IMR-90 (cell line): ENCODE measurements at regions not wholly inside any gene's neighbourhood (a gene's known extent, or its start where the extent isn't known, plus 50 kb on each side); places are given as distances from the start of the nearest gene placed in this dataset.

Source experiments
- ATAC-seq: fragments of 200-7000 bp; cut with Tn5 transposase; 2 replicates; pipeline ENCODE4 v1.9.1; 2020; ENCODE audit warnings: low read depth, mild to moderate bottlenecking, moderate library complexity
- BruUV-seq: library from RNA; stranded (reverse); fragments of 400-500 nt; replicated peaks from 2 replicates; lab custom pipeline; 2021; lab: Mats Ljungman, UMichigan
- CTCF ChIA-PET: fragments of 300-600 bp; formaldehyde crosslinking; extraction: SDS; loops from one replicate; lab custom pipeline; 2021; ENCODE audit warnings: antibody characterized with exemption; lab: Yijun Ruan, JAX
- POLR2A ChIA-PET: fragments of 300-600 bp; sonication (Branson Sonifier 250); formaldehyde crosslinking; loops from one replicate; lab custom pipeline; 2022; ENCODE audit warnings: antibody characterized with exemption; ENCODE audit not compliant: unreplicated experiment; lab: Charles Lee
- DNase-seq: peaks from one replicate; pipeline ENCODE4 v3.0.0; 2013
- H2AFZ ChIP-seq: replicated peaks from 2 replicates; pipeline ENCODE3; 2013; ENCODE audit warnings: low read length, mild to moderate bottlenecking; ENCODE audit not compliant: poor library complexity
- H2AK5ac ChIP-seq: 2 replicates; pipeline ENCODE4 v1.6.1; 2013; ENCODE audit warnings: low read depth, low read length, inconsistent platforms
- H2AK9ac ChIP-seq: replicated peaks from 2 replicates; pipeline ENCODE3; 2013; ENCODE audit warnings: mild to moderate bottlenecking, low read depth, low read length, moderate library complexity; ENCODE audit not compliant: poor library complexity
- H2BK120ac ChIP-seq: 2 replicates; pipeline ENCODE4 v1.6.1; 2013; ENCODE audit warnings: low read depth, low read length, inconsistent platforms
- H2BK15ac ChIP-seq: 3 replicates; pipeline ENCODE4 v1.6.1; 2013; ENCODE audit warnings: low read depth, low read length, inconsistent platforms
- H2BK20ac ChIP-seq: 2 replicates; pipeline ENCODE4 v1.6.1; 2013; ENCODE audit warnings: low read depth, mild to moderate bottlenecking, inconsistent platforms, low read length, moderate library complexity
- H2BK5ac ChIP-seq: 2 replicates; pipeline ENCODE4 v1.6.1; 2013; ENCODE audit warnings: mild to moderate bottlenecking, low read depth, low read length, inconsistent platforms; ENCODE audit not compliant: poor library complexity, severe bottlenecking
- H3K14ac ChIP-seq: replicated peaks from 2 replicates; pipeline ENCODE4 v1.6.1; 2013; ENCODE audit warnings: low read depth, low read length, inconsistent platforms
- H3K18ac ChIP-seq: 2 replicates; pipeline ENCODE4 v1.6.1; 2013; ENCODE audit warnings: low read depth, low read length, control low read depth
- H3K23ac ChIP-seq: 2 replicates; pipeline ENCODE4 v1.6.1; 2013; ENCODE audit warnings: low read depth, low read length, inconsistent platforms
- H3K27ac ChIP-seq: 2 replicates; pipeline ENCODE4 v1.5.1; 2013; ENCODE audit warnings: mild to moderate bottlenecking, control low read depth, low read length; ENCODE audit not compliant: insufficient read depth
- H3K27me3 ChIP-seq: 2 replicates; pipeline ENCODE4 v1.6.1; 2013; ENCODE audit warnings: low read length; ENCODE audit not compliant: control insufficient read depth, insufficient read depth
- H3K36me3 ChIP-seq: 2 replicates; pipeline ENCODE4 v1.6.1; 2013; ENCODE audit warnings: low read length, mixed read lengths; ENCODE audit not compliant: control insufficient read depth, insufficient read depth
- H3K4ac ChIP-seq: 2 replicates; pipeline ENCODE4 v1.6.1; 2013; ENCODE audit warnings: low read depth, low read length, inconsistent platforms
- H3K4me1 ChIP-seq: 2 replicates; pipeline ENCODE4 v1.6.1; 2013; ENCODE audit warnings: low read length, mixed read lengths; ENCODE audit not compliant: control insufficient read depth, insufficient read depth
- H3K4me2 ChIP-seq: 2 replicates; pipeline ENCODE4 v1.6.1; 2013; ENCODE audit warnings: low read depth, mild to moderate bottlenecking, control low read depth, low read length, moderate library complexity
- H3K4me3 ChIP-seq: 2 replicates; pipeline ENCODE4 v1.5.1; 2013; ENCODE audit warnings: low read depth, mild to moderate bottlenecking, control low read depth, low read length, moderate library complexity; ENCODE audit not compliant: insufficient read depth
- H3K56ac ChIP-seq: 2 replicates; pipeline ENCODE4 v1.6.1; 2013; ENCODE audit warnings: low read length, inconsistent platforms; ENCODE audit not compliant: insufficient read depth; ENCODE audit errors: extremely low read depth
- H3K79me1 ChIP-seq, 2 experiments: 2 replicates each; pipeline ENCODE4 v1.6.1; 2013; ENCODE audit warnings: low read length in 2 of 2, inconsistent platforms in 1 of 2, low read depth in 1 of 2
- H3K9ac ChIP-seq: 2 replicates; pipeline ENCODE4 v1.6.1; 2013; ENCODE audit warnings: low read depth, low read length, control low read depth
- H3K9me1 ChIP-seq: 2 replicates; pipeline ENCODE4 v1.6.1; 2013; ENCODE audit warnings: low read length, inconsistent platforms; ENCODE audit not compliant: insufficient read depth
- H3K9me3 ChIP-seq: 2 replicates; pipeline ENCODE4 v1.6.1; 2013; ENCODE audit warnings: low read length; ENCODE audit not compliant: control insufficient read depth, insufficient read depth
- H4K20me1 ChIP-seq: 2 replicates; pipeline ENCODE4 v1.6.1; 2013; ENCODE audit warnings: low read length, inconsistent platforms; ENCODE audit not compliant: insufficient read depth
- H4K5ac ChIP-seq: 2 replicates; pipeline ENCODE4 v1.6.1; 2013; ENCODE audit warnings: mild to moderate bottlenecking, low read depth, low read length, control low read depth
- H4K8ac ChIP-seq, 2 experiments: 2 replicates each; pipeline ENCODE4 v1.6.1; 2013; ENCODE audit warnings: low read depth in 2 of 2, low read length in 2 of 2, control low read depth in 1 of 2, inconsistent platforms in 1 of 2
- H4K91ac ChIP-seq: 2 replicates; pipeline ENCODE4 v1.6.1; 2013; ENCODE audit warnings: low read depth, low read length, inconsistent platforms; ENCODE audit not compliant: insufficient read depth
- BHLHE40 ChIP-seq: fragments of 150-350 bp; IDR thresholded peaks from 2 replicates; pipeline ENCODE4 v1.6.1; 2016; ENCODE audit warnings: mild to moderate bottlenecking, low read depth, low read length
- CEBPB ChIP-seq: IDR thresholded peaks from 2 replicates; pipeline ENCODE4 v1.6.1; 2012; ENCODE audit warnings: low read depth, low read length, improper control_type of control experiment
- CHD1 ChIP-seq: IDR thresholded peaks from 2 replicates; pipeline ENCODE4 v1.6.1; 2012; ENCODE audit warnings: low read depth, low read length, improper control_type of control experiment
- ELK1 ChIP-seq: fragments of 150-350 bp; IDR thresholded peaks from 2 replicates; pipeline ENCODE4 v1.6.1; 2016; ENCODE audit warnings: low read depth, mild to moderate bottlenecking, low read length, moderate library complexity, borderline replicate concordance
- FOS ChIP-seq: fragments of 150-350 bp; IDR thresholded peaks from 2 replicates; pipeline ENCODE4 v1.6.1; 2016; ENCODE audit warnings: low read depth, low read length
- MAFK ChIP-seq: IDR thresholded peaks from 2 replicates; pipeline ENCODE4 v1.6.1; 2012; ENCODE audit warnings: low read depth, low read length, improper control_type of control experiment
- MAZ ChIP-seq: IDR thresholded peaks from 2 replicates; pipeline ENCODE4 v1.6.1; 2012; ENCODE audit warnings: low read depth, mild to moderate bottlenecking, low read length, improper control_type of control experiment, moderate library complexity, borderline replicate concordance
- MXI1 ChIP-seq: IDR thresholded peaks from 2 replicates; pipeline ENCODE4 v1.6.1; 2012; ENCODE audit warnings: low read depth, mild to moderate bottlenecking, low read length, moderate library complexity, borderline replicate concordance
- NFE2L2 ChIP-seq: fragments of 150-350 bp; IDR thresholded peaks from 2 replicates; pipeline ENCODE4 v1.6.1; 2016; ENCODE audit warnings: low read depth, mild to moderate bottlenecking, low read length
- POLR2A ChIP-seq: IDR thresholded peaks from 2 replicates; pipeline ENCODE4 v1.6.1; 2012; ENCODE audit warnings: mild to moderate bottlenecking, low read depth, low read length
- RAD21 ChIP-seq: IDR thresholded peaks from 2 replicates; pipeline ENCODE4 v1.6.1; 2012; ENCODE audit warnings: low read length, improper control_type of control experiment
- RCOR1 ChIP-seq: IDR thresholded peaks from 2 replicates; pipeline ENCODE4 v1.6.1; 2012; ENCODE audit warnings: mild to moderate bottlenecking, low read length, improper control_type of control experiment; ENCODE audit not compliant: insufficient replicate concordance
- RFX5 ChIP-seq: IDR thresholded peaks from 2 replicates; pipeline ENCODE4 v1.8.0; 2012; ENCODE audit warnings: low read depth, mild to moderate bottlenecking, low read length, moderate library complexity
- SMC3 ChIP-seq: fragments of 150-350 bp; IDR thresholded peaks from 2 replicates; pipeline ENCODE4 v1.6.1; 2016; ENCODE audit warnings: low read depth, mild to moderate bottlenecking, antibody characterized with exemption, low read length, moderate library complexity
- USF2 ChIP-seq: fragments of 150-350 bp; IDR thresholded peaks from 2 replicates; pipeline ENCODE4 v1.6.1; 2017; ENCODE audit warnings: mild to moderate bottlenecking, antibody characterized with exemption, low read length, low read depth
- WGBS, 2 experiments: methylation state at CpG; one replicate each; pipeline versions ENCODE4 v1.1.5 to v1.1.7; 2013; ENCODE audit warnings: missing lambda C conversion rate in 2 of 2; ENCODE audit not compliant: insufficient read length in 1 of 2; ENCODE audit errors: extremely low coverage in 2 of 2; 5-methylcytosine and 5-hydroxymethylcytosine counted together
- dilution Hi-C: fragments of 300-500 bp; cut with HindIII; formaldehyde crosslinking; loops from one replicate; pipeline ENCODE4 v1.14.3; 2018; ENCODE audit warnings: low sequenced_read_pairs; ENCODE audit not compliant: unreplicated experiment
- in situ Hi-C: fragments of 300-500 bp; cut with MboI; formaldehyde crosslinking; loops from 3 replicates; pipeline ENCODE4 v1.14.3; 2019; ENCODE audit warnings: low sequenced_read_pairs, inconsistent platforms, mixed read lengths
- intact Hi-C: fragments of 100-400 bp; cut with micrococcal nuclease; formaldehyde crosslinking; loops from 2 replicates; pipeline ENCODE4 v1.10.0; 2022
- TF ChIP-seq, protein P1 (sequence below): conservative IDR thresholded peaks from 2 replicates; pipeline ENCODE4 v1.5.1; 2012; ENCODE audit warnings: mild to moderate bottlenecking, low read depth, low read length, improper control_type of control experiment

DNA sequence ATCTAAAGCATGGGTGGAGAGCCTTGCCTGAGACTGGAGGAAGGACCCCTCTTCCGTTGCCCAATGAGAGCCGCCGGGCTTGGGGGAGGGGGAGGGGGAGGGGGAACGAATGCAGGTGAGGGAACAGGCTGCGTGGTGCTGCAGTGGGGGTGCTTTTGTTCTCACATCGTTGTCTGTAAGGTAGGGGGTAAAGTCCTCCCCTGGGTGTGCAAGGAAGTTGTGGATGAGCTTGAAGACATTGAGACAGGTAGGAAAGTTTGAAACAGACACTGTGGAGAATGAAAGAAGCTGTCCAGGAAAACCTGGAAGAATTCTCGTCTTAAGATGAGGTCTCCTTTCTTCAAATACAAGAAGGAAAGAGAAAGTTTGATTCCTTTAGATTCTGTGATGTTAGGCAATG is 94.1 kb upstream of the LIFR start:
- Histone ChIP-seq H3K9me1 (no peaks in the 10 kb centered on the region), H3K79me1 (no peaks in the 10 kb centered on the region), H3K9ac (no peak overlapping the region), H2BK5ac (no peak overlapping the region), H2BK15ac (no peak overlapping the region), H2BK120ac (no peak overlapping the region), H4K20me1 (no peaks in the 10 kb centered on the region), H2BK20ac (no peak overlapping the region), H2AK9ac (no peak overlapping the region), H2AK5ac (no peak overlapping the region), H3K23ac (no peak overlapping the region), H4K91ac (no peak overlapping the region), H2AFZ (no peak overlapping the region), H3K9me3 (no peaks in the 10 kb centered on the region), H3K4me1 (peaks cover 2% of the 10 kb centered on the region; the same call in 1 of the 2 replicates), H3K36me3 (no peaks in the 10 kb centered on the region), H3K56ac (no peak overlapping the region), H3K4ac (no peak overlapping the region), H3K27ac (no peak overlapping the region), H4K8ac (no peak overlapping the region), H4K5ac (no peak overlapping the region; the same call in 1 of the 2 replicates), H3K14ac (no peak overlapping the region), H3K4me2 (peak overlapping the region; percentile 43; the same call in 1 of the 2 replicates), H3K27me3 (peaks cover 3% of the 10 kb centered on the region), H3K18ac (no peak overlapping the region), H3K4me3 (no peak overlapping the region)
- no TSS peak for BruUV-seq
- no peak for ATAC-seq
- CTCF ChIA-PET: interaction anchor here (0.6 kb wide), 1 partner anchor 171 kb away, joined by 3 read pairs; no protein-coding TSS in a partner anchor
- DNase-seq: no peak
- intact Hi-C loops: no loop called here
- POLR2A ChIA-PET: no interaction called here
- TF ChIP-seq RFX5 (no peak), MAZ (no peak), ELK1 (no peak), NFE2L2 (no peak), CHD1 (no peak), USF2 (no peak), BHLHE40 (no peak), MXI1 (no peak), POLR2A (no peak), CEBPB (no peak), FOS (no peak), RCOR1 (no peak), RAD21 (no peak), SMC3 (no peak), MAFK (no peak)
- TF ChIP-seq, protein P1, sequence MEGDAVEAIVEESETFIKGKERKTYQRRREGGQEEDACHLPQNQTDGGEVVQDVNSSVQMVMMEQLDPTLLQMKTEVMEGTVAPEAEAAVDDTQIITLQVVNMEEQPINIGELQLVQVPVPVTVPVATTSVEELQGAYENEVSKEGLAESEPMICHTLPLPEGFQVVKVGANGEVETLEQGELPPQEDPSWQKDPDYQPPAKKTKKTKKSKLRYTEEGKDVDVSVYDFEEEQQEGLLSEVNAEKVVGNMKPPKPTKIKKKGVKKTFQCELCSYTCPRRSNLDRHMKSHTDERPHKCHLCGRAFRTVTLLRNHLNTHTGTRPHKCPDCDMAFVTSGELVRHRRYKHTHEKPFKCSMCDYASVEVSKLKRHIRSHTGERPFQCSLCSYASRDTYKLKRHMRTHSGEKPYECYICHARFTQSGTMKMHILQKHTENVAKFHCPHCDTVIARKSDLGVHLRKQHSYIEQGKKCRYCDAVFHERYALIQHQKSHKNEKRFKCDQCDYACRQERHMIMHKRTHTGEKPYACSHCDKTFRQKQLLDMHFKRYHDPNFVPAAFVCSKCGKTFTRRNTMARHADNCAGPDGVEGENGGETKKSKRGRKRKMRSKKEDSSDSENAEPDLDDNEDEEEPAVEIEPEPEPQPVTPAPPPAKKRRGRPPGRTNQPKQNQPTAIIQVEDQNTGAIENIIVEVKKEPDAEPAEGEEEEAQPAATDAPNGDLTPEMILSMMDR: no peak
- dilution Hi-C loops: no loop called here
- no CpG with 5 or more reads among the region's 7 CpGs for WGBS, 2 experiments
- in situ Hi-C loops: no loop called here
